ENCODE measurements at regions not wholly inside any gene's neighbourhood (a gene's known extent, or its start where the extent isn't known, plus 50 kb on each side); places are given as distances from the start of the nearest gene placed in this dataset.

DNA sequence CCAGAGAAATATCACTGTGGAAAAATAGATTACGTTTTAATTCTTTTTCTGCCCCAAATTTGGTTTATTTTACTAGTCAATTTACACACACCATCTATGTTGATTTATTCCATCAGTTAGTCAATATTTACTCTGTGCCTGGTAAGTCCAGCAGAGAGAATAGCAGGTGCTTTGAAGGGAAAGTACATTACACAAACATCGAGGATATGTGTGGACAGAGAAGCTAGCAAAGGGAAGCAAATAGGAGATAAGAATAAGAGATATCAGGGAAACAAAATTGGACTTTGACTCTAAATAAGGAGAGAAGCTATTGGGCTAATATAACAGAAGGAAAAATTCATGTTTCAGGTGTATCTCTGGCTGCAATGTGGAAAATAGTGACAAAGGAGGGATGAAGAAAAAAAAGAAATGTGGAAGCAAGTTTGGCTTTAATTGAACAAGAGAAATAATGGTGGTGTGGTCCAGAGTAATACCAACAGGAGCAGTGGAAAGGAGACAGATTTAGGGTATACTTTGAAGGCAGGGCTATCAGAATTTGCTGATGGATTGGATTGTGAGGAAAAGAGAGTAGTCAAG, 587.7 kb upstream of the CDH6 start:
- ChIA-PET CTCF (no interaction called here), POLR2A (no interaction called here)
- DNase-seq (ENCODE audit: extremely low spot score): no peak
- TF ChIP-seq, protein P1, sequence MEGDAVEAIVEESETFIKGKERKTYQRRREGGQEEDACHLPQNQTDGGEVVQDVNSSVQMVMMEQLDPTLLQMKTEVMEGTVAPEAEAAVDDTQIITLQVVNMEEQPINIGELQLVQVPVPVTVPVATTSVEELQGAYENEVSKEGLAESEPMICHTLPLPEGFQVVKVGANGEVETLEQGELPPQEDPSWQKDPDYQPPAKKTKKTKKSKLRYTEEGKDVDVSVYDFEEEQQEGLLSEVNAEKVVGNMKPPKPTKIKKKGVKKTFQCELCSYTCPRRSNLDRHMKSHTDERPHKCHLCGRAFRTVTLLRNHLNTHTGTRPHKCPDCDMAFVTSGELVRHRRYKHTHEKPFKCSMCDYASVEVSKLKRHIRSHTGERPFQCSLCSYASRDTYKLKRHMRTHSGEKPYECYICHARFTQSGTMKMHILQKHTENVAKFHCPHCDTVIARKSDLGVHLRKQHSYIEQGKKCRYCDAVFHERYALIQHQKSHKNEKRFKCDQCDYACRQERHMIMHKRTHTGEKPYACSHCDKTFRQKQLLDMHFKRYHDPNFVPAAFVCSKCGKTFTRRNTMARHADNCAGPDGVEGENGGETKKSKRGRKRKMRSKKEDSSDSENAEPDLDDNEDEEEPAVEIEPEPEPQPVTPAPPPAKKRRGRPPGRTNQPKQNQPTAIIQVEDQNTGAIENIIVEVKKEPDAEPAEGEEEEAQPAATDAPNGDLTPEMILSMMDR (IDR thresholded peaks at IDR 0.05; ENCODE audit: control extremely low read depth, extremely low read depth, low read depth, missing control alignments): no peak

GRCh38 chr5:30604648-30605262, 588.7 kb upstream of the CDH6 start:
- TF ChIP-seq, protein P1 (IDR thresholded peaks at IDR 0.05; ENCODE audit: control extremely low read depth, extremely low read depth, low read depth, missing control alignments): no peak
- DNase-seq (ENCODE audit: extremely low spot score): no peak
- POLR2A ChIA-PET: no interaction called here
- CTCF ChIA-PET: interaction anchor here (1.7 kb wide), 1 partner anchor 10 kb away, joined by 4 read pairs; no protein-coding TSS in a partner anchor

DNA sequence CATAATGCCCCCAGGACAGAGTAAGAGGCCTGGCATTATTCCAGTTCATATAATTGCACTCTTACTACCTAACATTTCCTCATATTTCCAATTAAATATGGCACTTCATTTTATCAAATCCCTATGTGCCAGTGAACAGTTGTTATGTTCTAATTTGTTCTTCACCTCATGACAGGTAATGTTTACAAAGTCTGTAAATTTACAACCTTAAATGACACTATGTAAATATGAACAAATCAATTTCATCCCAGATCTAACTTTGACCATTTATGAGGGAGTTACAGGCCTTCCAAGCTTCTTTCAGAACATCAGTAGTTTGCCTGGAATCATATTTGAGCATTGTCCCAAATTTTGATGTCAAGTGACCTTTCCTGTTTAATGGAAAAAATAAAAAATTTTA, 592.6 kb upstream of the CDH6 start:
- ChIA-PET POLR2A (no interaction called here), CTCF (no interaction called here)
- no peak for DNase-seq (ENCODE audit: extremely low spot score)
- TF ChIP-seq, protein P1 (IDR thresholded peaks at IDR 0.05; ENCODE audit: control extremely low read depth, extremely low read depth, low read depth, missing control alignments): no peak

GRCh38 chr5:30596495-30597064, 596.9 kb upstream of the CDH6 start:
- TF ChIP-seq, protein P1 (IDR thresholded peaks at IDR 0.05; ENCODE audit: control extremely low read depth, extremely low read depth, low read depth, missing control alignments): no peak
- no peak for DNase-seq (ENCODE audit: extremely low spot score)
- ChIA-PET CTCF (no interaction called here), POLR2A (no interaction called here)

GRCh38 chr5:30594331-30594730, 599.2 kb upstream of the CDH6 start:
- POLR2A ChIA-PET: no interaction called here
- DNase-seq (ENCODE audit: extremely low spot score): no peak
- CTCF ChIA-PET: interaction anchor here (1.2 kb wide), 1 partner anchor 8 kb away, joined by 4 read pairs; no protein-coding TSS in a partner anchor
- TF ChIP-seq, protein P1 (IDR thresholded peaks at IDR 0.05; ENCODE audit: control extremely low read depth, extremely low read depth, low read depth, missing control alignments): no peak

DNA sequence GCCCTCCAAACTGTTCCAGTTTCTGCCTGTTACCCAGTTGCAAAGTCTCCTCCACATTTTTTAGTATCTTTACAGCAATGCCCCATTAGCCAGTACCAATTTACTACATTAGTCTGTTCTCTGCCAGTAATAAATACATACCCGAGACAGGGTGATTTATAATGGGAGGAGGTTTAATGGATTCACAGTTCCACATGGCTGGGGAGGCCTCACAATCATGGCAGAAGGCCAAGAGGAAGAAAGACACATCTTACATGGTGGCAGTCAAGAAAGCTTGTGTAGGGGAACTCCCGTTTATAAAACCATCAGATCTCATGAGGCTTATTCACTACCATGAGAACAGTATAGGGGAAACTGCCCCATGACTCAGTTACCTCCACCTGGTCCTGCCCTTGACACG, 600.7 kb upstream of the CDH6 start:
- TF ChIP-seq, protein P1 (IDR thresholded peaks at IDR 0.05; ENCODE audit: control extremely low read depth, extremely low read depth, low read depth, missing control alignments): no peak
- POLR2A ChIA-PET: no interaction called here
- no peak for DNase-seq (ENCODE audit: extremely low spot score)
- CTCF ChIA-PET: interaction anchor here (1.2 to 2.0 kb wide), 2 partner anchors 10 to 11 kb away, joined by 4 read pairs; no protein-coding TSS in a partner anchor

Data from GM10248 (cell line).